MM.1S (cell line): ENCODE measurements at regions not wholly inside any gene's neighbourhood (a gene's known extent, or its start where the extent isn't known, plus 50 kb on each side); places are given as distances from the start of the nearest gene placed in this dataset.

Experiments used
- CTCF ChIP-seq: fragments of 300-600 bp; sonication (generic); IDR thresholded peaks from 2 replicates; pipeline ENCODE4 v1.5.1; 2016; ENCODE audit warnings: antibody characterized with exemption, low read length, mixed read lengths
- EZH2 ChIP-seq: fragments of 300-600 bp; sonication (generic); optimal IDR thresholded peaks from 2 replicates; pipeline ENCODE3; 2017; ENCODE audit warnings: low read depth, mild to moderate bottlenecking, antibody characterized with exemption, low read length, mixed read lengths
- EZH2phosphoT487 ChIP-seq: fragments of 300-600 bp; sonication (generic); IDR thresholded peaks from 2 replicates; pipeline ENCODE4 v1.6.1; 2018; ENCODE audit warnings: antibody characterized with exemption, low read length

DNA sequence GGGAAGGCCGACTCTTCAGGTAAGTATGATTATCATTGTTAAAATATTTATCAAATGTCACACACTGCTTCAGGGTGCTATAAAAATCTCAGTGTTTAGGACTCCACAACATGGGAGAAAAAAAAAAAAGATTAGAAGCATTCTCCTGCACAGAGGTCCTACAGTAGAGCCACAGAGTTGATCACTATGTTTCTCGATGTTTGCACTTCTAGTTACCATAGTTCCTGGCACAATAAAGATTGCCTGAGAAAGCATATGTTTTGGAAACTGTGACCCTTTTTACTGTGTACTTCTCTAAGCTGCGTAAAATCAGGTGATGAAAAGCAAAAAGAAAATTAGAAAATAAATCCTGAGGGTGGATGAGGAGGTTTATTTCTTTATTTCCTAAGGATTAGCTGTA lies 269.9 kb upstream of the SYNCRIP start:
- no peak for TF ChIP-seq EZH2
- no peak for TF ChIP-seq CTCF
- TF ChIP-seq EZH2phosphoT487 = no peak
